Endothelial cell of umbilical vein (primary cell): ENCODE measurements at regions not wholly inside any gene's neighbourhood (a gene's known extent, or its start where the extent isn't known, plus 50 kb on each side); places are given as distances from the start of the nearest gene placed in this dataset.

Experiments
- EZH2 ChIP-seq: IDR thresholded peaks from 2 replicates; pipeline ENCODE4 v1.6.1; 2012; ENCODE audit warnings: borderline replicate concordance, low read depth, mild to moderate bottlenecking, moderate library complexity, low read length, inconsistent platforms; ENCODE audit not compliant: severe bottlenecking
- FOS ChIP-seq: IDR thresholded peaks from 2 replicates; pipeline ENCODE4 v1.6.1; 2011; ENCODE audit warnings: mild to moderate bottlenecking, low read length, moderate library complexity, borderline replicate concordance; ENCODE audit not compliant: insufficient read depth
- GATA2 ChIP-seq: IDR thresholded peaks from 2 replicates; pipeline ENCODE4 v1.7.0; 2011; ENCODE audit warnings: low read depth, mild to moderate bottlenecking, moderate library complexity, mixed read lengths, low read length; ENCODE audit not compliant: insufficient read length, insufficient read depth
- JUN ChIP-seq: IDR thresholded peaks from 2 replicates; pipeline ENCODE4 v1.6.1; 2011; ENCODE audit warnings: borderline replicate concordance, low read depth; ENCODE audit not compliant: insufficient read length, insufficient read depth
- MAX ChIP-seq: IDR thresholded peaks from 2 replicates; pipeline ENCODE4 v1.6.1; 2011; ENCODE audit not compliant: insufficient read depth, insufficient read length
- MYC ChIP-seq: IDR thresholded peaks from one replicate; pipeline ENCODE4 v1.6.1; 2011; ENCODE audit warnings: mild to moderate bottlenecking, low read depth, low read length
- POLR2A ChIP-seq: IDR thresholded peaks from 2 replicates; pipeline ENCODE4 v1.6.1; 2012; ENCODE audit warnings: low read depth, mild to moderate bottlenecking, control low read depth, low read length
- POLR2AphosphoS5 ChIP-seq: IDR thresholded peaks from 2 replicates; pipeline ENCODE4 v1.6.1; 2012; ENCODE audit warnings: low read depth, mild to moderate bottlenecking, control low read depth, low read length, moderate library complexity; ENCODE audit not compliant: insufficient read depth
- TF ChIP-seq, protein P1 (sequence below), 2 donors: IDR thresholded peaks; 1 replicate in 1 of 2; 2 replicates in 1 of 2; pipeline ENCODE4 v1.5.1; 2011; ENCODE audit warnings: low read length in 2 of 2, mild to moderate bottlenecking in 2 of 2, moderate library complexity in 2 of 2, control low read depth in 1 of 2, inconsistent platforms in 1 of 2, low read depth in 1 of 2; ENCODE audit not compliant: insufficient read depth in 1 of 2; ENCODE audit errors: extremely low read depth in 1 of 2

DNA sequence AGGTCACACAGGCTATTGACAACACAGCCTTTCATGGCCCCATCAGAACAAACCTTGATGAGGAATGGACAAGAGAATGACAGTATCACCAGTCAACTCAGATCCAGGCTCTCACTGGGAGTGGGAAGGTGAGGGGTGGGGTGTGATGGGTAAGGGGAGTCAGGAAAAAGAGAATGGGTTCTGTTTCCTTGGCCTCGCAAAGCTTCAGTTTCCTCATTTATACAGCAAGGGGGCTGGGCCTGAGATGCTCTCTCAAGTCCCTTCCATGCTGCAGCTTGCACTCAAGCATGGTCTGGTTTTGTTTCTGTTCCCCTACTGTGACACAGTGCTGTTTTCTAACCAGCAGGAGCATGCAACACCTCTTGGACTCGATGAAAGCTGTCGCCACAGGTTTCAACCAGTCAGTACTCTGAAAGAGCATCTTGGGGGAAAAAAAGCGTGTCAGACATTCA lies 65.7 kb upstream of the IL12A start:
- TF ChIP-seq, protein P1, sequence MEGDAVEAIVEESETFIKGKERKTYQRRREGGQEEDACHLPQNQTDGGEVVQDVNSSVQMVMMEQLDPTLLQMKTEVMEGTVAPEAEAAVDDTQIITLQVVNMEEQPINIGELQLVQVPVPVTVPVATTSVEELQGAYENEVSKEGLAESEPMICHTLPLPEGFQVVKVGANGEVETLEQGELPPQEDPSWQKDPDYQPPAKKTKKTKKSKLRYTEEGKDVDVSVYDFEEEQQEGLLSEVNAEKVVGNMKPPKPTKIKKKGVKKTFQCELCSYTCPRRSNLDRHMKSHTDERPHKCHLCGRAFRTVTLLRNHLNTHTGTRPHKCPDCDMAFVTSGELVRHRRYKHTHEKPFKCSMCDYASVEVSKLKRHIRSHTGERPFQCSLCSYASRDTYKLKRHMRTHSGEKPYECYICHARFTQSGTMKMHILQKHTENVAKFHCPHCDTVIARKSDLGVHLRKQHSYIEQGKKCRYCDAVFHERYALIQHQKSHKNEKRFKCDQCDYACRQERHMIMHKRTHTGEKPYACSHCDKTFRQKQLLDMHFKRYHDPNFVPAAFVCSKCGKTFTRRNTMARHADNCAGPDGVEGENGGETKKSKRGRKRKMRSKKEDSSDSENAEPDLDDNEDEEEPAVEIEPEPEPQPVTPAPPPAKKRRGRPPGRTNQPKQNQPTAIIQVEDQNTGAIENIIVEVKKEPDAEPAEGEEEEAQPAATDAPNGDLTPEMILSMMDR (IDR thresholded peaks at IDR 0.05; ENCODE audit: extremely low read depth in 1 of 2, insufficient read depth in 1 of 2, low read depth in 1 of 2, low read length in 2 of 2), result no peak
- TF ChIP-seq MAX (no peak), POLR2A (no peak), POLR2AphosphoS5 (no peak), EZH2 (no peak), JUN (no peak), MYC (no peak), FOS (no peak), GATA2 (no peak)
